ENCODE measurements at regions not wholly inside any gene's neighbourhood (a gene's known extent, or its start where the extent isn't known, plus 50 kb on each side); places are given as distances from the start of the nearest gene placed in this dataset.

- no peak for TF ChIP-seq EZH2 (IDR thresholded peaks at IDR 0.05; ENCODE audit: borderline replicate concordance, low read depth, low read length, poor library complexity, severe bottlenecking)
- no peak for TF ChIP-seq CTCF (conservative IDR thresholded peaks at IDR 0.05; ENCODE audit: low read depth, low read length)
Observed at GRCh38 chr15:39250001-39250400, 330.9 kb upstream of the THBS1 start.
